Natural killer cell (primary cell): ENCODE measurements at regions not wholly inside any gene's neighbourhood (a gene's known extent, or its start where the extent isn't known, plus 50 kb on each side); places are given as distances from the start of the nearest gene placed in this dataset.

Experiments
- ATAC-seq, 3 donors: fragments of 150-1000 bp in 2 of 3; fragments of 200-7000 bp in 1 of 3; cut with Tn5 transposase; 1 replicate in 1 of 3; 2 replicates in 2 of 3; pipeline ENCODE4 v1.10.0; 2021; ENCODE audit warnings: mild to moderate bottlenecking in 2 of 3, moderate library complexity in 2 of 3
- DNase-seq, 2 donors: peaks; one replicate each; pipeline versions ENCODE4 v3.0.0 to v3.0.0-alpha.2; 2013 to 2021; ENCODE audit warnings: mixed read lengths in 1 of 2
- H3K27ac ChIP-seq: one replicate; pipeline ENCODE4 v1.5.1; 2013; ENCODE audit warnings: mild to moderate bottlenecking, low read length
- H3K27me3 ChIP-seq: one replicate; pipeline ENCODE4 v1.6.1; 2013; ENCODE audit warnings: low read length; ENCODE audit not compliant: control insufficient read depth, insufficient read depth
- H3K36me3 ChIP-seq: one replicate; pipeline ENCODE4 v1.6.1; 2013; ENCODE audit warnings: low read length; ENCODE audit not compliant: control insufficient read depth, insufficient read depth
- H3K4me1 ChIP-seq: one replicate; pipeline ENCODE4 v1.6.1; 2013; ENCODE audit warnings: low read length; ENCODE audit not compliant: control insufficient read depth, insufficient read depth
- H3K4me3 ChIP-seq: one replicate; pipeline ENCODE4 v1.5.1; 2013; ENCODE audit warnings: low read length
- H3K9me3 ChIP-seq: one replicate; pipeline ENCODE4 v1.6.1; 2013; ENCODE audit warnings: low read length; ENCODE audit not compliant: control insufficient read depth, insufficient read depth
- H3K27ac Mint-ChIP-seq, 2 donors: one replicate each; pipeline ENCODE4 v1.8.0; 2022; ENCODE audit warnings: mild to moderate bottlenecking in 2 of 2, mixed read lengths in 2 of 2, moderate library complexity in 1 of 2
- H3K27me3 Mint-ChIP-seq, 2 donors: one replicate each; pipeline ENCODE4 v1.8.0; 2022; ENCODE audit warnings: low read depth in 2 of 2, mixed read lengths in 2 of 2
- H3K36me3 Mint-ChIP-seq: one replicate; pipeline ENCODE4 v1.8.0; 2022; ENCODE audit warnings: mixed read lengths
- H3K4me1 Mint-ChIP-seq, 2 donors: one replicate each; pipeline ENCODE4 v1.8.0; 2022; ENCODE audit warnings: mixed read lengths in 2 of 2
- H3K4me3 Mint-ChIP-seq: one replicate; pipeline ENCODE4 v1.8.0; 2022; ENCODE audit warnings: mild to moderate bottlenecking, moderate library complexity, mixed read lengths
- H3K9me3 Mint-ChIP-seq, 2 donors: one replicate each; pipeline ENCODE4 v1.8.0; 2022; ENCODE audit warnings: mixed read lengths in 2 of 2
- CTCF ChIP-seq: fragments of 200-600 bp; IDR thresholded peaks from one replicate; pipeline ENCODE4 v1.8.0; 2022; ENCODE audit warnings: antibody characterized with exemption
- WGBS: methylation state at CpG from one replicate; pipeline ENCODE4 v1.1.7; 2013; ENCODE audit warnings: missing lambda C conversion rate; ENCODE audit not compliant: insufficient coverage; 5-methylcytosine and 5-hydroxymethylcytosine counted together
- intact Hi-C: fragments of 100-400 bp; cut with micrococcal nuclease; formaldehyde crosslinking; loops from one replicate; pipeline ENCODE4 v1.14.2; 2022

- Mint-ChIP-seq H3K27ac (no peak overlapping the region), H3K4me1 (no peaks in the 10 kb centered on the region), H3K4me3 (no peak overlapping the region), H3K27me3 (no peaks in the 10 kb centered on the region), H3K9me3 (peaks cover 8 to 11% of the 10 kb centered on the region in 2 donors), H3K36me3 (no peaks in the 10 kb centered on the region)
- no peaks in the 10 kb centered on the region for H3K27me3 ChIP-seq
- ATAC-seq: no peak
- intact Hi-C loops: no loop called here
- DNase-seq: no peak
- 100% methylated on average over 1 of the region's 3 CpGs for WGBS
- H3K9me3 ChIP-seq: no peaks in the 10 kb centered on the region
- no peaks in the 10 kb centered on the region for H3K36me3 ChIP-seq
- H3K27ac ChIP-seq: no peak overlapping the region
- no peaks in the 10 kb centered on the region for H3K4me1 ChIP-seq
- TF ChIP-seq CTCF: no peak
- no peak overlapping the region for H3K4me3 ChIP-seq
Measured at GRCh38 chr6:164547076-164547475, 762.3 kb downstream of the C6orf118 start.

- ATAC-seq (no peak), DNase-seq (no peak)
- Histone ChIP-seq H3K4me3 (no peak overlapping the region), H3K4me1 (no peaks in the 10 kb centered on the region), H3K27me3 (no peaks in the 10 kb centered on the region), H3K36me3 (no peaks in the 10 kb centered on the region), H3K9me3 (no peaks in the 10 kb centered on the region), H3K27ac (no peak overlapping the region)
- intact Hi-C loops: no loop called here
- no peak overlapping the region for H3K4me3 Mint-ChIP-seq
- H3K4me1 Mint-ChIP-seq: no peaks in the 10 kb centered on the region
- H3K9me3 Mint-ChIP-seq: peaks cover 8 to 9% of the 10 kb centered on the region in 2 donors
- H3K27ac Mint-ChIP-seq: no peak overlapping the region
- no peaks in the 10 kb centered on the region for H3K36me3 Mint-ChIP-seq
- WGBS: 100% methylated on average over 2 of the region's 2 CpGs
- no peaks in the 10 kb centered on the region for H3K27me3 Mint-ChIP-seq
- no peak for TF ChIP-seq CTCF
Measured at GRCh38 chr6:164546263-164546662, 763.1 kb downstream of the C6orf118 start.

DNA sequence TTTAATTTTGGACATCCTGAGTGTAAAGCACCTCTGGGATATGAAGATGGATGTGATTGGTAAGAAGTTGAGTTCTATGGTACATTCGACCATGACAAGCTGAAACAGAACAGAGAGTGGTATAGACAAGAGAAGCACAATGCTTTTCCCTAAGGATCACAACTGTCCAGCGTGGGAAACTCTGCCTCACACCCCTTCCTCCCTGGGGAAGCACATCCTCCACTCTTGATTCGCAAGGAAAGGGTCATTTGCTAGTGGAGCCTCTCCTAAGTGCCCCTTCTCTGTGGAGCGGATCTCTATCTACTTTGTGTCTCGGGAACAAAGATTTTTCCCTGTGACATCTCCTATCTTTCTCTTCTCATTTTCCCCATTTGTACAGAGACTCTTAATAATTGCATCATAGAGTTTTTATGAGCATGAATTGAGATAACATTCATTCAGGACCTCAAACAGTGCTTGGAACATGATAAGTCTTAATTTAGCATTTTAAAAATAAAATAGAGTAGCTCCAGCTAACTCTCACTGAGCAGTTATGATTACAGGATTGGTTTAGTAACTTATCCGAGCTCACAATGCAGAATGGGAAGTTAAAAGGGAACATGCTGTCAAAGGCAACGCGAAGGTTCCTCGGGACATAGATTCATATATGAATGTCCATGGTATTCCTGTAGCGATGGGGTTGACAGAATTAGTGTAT, 775.2 kb downstream of the C6orf118 start:
- H3K36me3 Mint-ChIP-seq: no peaks in the 10 kb centered on the region
- 85% methylated on average over 9 of the region's 10 CpGs for WGBS
- H3K27ac ChIP-seq: no peak overlapping the region
- no peak overlapping the region for H3K4me3 ChIP-seq
- no peaks in the 10 kb centered on the region for H3K27me3 ChIP-seq
- no peaks in the 10 kb centered on the region for H3K4me1 ChIP-seq
- peaks cover 17 to 22% of the 10 kb centered on the region in 2 donors for H3K9me3 Mint-ChIP-seq
- no peaks in the 10 kb centered on the region for H3K4me1 Mint-ChIP-seq
- intact Hi-C loops: no loop called here
- no peak overlapping the region for H3K4me3 Mint-ChIP-seq
- H3K27me3 Mint-ChIP-seq: no peaks in the 10 kb centered on the region
- DNase-seq: no peak
- ATAC-seq: no peak
- no peak overlapping the region for H3K27ac Mint-ChIP-seq
- TF ChIP-seq CTCF: no peak
- H3K36me3 ChIP-seq: no peaks in the 10 kb centered on the region
- peaks cover 4% of the 10 kb centered on the region for H3K9me3 ChIP-seq

- no peak overlapping the region for H3K4me3 ChIP-seq
- 36% methylated on average over 5 of the region's 5 CpGs for WGBS
- DNase-seq (no peak), ATAC-seq (no peak)
- no peaks in the 10 kb centered on the region for H3K27me3 ChIP-seq
- no peak for TF ChIP-seq CTCF
- no peaks in the 10 kb centered on the region for H3K4me1 ChIP-seq
- H3K27ac ChIP-seq: no peak overlapping the region
- H3K27ac Mint-ChIP-seq: no peak overlapping the region
- peaks cover 4% of the 10 kb centered on the region for H3K9me3 ChIP-seq
- no peaks in the 10 kb centered on the region for H3K4me1 Mint-ChIP-seq
- no peaks in the 10 kb centered on the region for H3K36me3 ChIP-seq
- intact Hi-C loops: no loop called here
- no peaks in the 10 kb centered on the region for H3K36me3 Mint-ChIP-seq
- H3K9me3 Mint-ChIP-seq: peaks cover 14 to 18% of the 10 kb centered on the region in 2 donors
- no peak overlapping the region for H3K4me3 Mint-ChIP-seq
- no peaks in the 10 kb centered on the region for H3K27me3 Mint-ChIP-seq
Measured at GRCh38 chr6:164533045-164533362, 776.4 kb downstream of the C6orf118 start.
